ENCODE measurements at regions not wholly inside any gene's neighbourhood (a gene's known extent, or its start where the extent isn't known, plus 50 kb on each side); places are given as distances from the start of the nearest gene placed in this dataset.

DNA sequence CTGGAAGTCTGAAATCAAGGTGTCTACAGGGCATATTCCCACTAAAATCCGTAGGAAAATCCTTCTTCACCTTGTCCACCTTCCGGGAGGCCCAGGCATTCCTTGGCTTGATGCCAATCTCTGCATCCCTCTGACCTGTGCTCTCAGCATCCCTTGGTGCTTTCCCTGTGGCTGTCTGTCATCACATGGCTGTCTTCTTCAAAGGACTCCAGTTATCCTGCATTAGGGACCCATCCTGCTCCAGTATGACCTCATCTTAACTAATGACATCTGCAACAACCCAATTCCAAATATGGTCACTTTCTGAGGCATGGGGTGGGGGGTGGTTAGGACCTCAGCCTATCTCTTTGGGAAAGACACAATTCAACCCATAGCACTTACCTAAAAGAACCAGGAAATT is 423.8 kb downstream of the IRS2 start:
- intact Hi-C loops (cut with micrococcal nuclease) = no loop called here
- TF ChIP-seq CTCF (conservative IDR thresholded peaks at IDR 0.05; ENCODE audit: low read depth, low read length) = no peak
- TF ChIP-seq EZH2 (IDR thresholded peaks at IDR 0.05; ENCODE audit: low read length, unreplicated experiment) = no peak
- no peak for TF ChIP-seq EZH2phosphoT487 (IDR thresholded peaks at IDR 0.05; ENCODE audit: borderline replicate concordance, low read length)
- ChIA-PET POLR2A (ENCODE audit: unreplicated experiment) (no interaction called here), CTCF (no interaction called here)
- Histone ChIP-seq H3K9me2 (replicated peaks; ENCODE audit: low read length) (no peaks in the 10 kb centered on the region), H3K9me3 (ENCODE audit: low read length) (no peaks in the 10 kb centered on the region), H3K4me3 (ENCODE audit: low read length) (no peak overlapping the region), H3K9ac (ENCODE audit: low read length) (no peak overlapping the region), H2AFZ (ENCODE audit: low read length) (no peak overlapping the region), H3K4me2 (ENCODE audit: low read length) (no peak overlapping the region), H3F3A (ENCODE audit: low read length, unreplicated experiment) (no peaks in the 10 kb centered on the region), H3K79me2 (ENCODE audit: low read length) (no peaks in the 10 kb centered on the region), H4K20me1 (ENCODE audit: low read length) (no peaks in the 10 kb centered on the region), H3K36me3 (ENCODE audit: low read depth, low read length) (no peaks in the 10 kb centered on the region), H3K4me1 (ENCODE audit: insufficient read depth, low read length) (no peaks in the 10 kb centered on the region), H3K27me3 (ENCODE audit: low read length) (no peaks in the 10 kb centered on the region), H3K27ac (ENCODE audit: low read length) (no peak overlapping the region)
- no TSS peak for BruUV-seq (replicated peaks)
- DNase-seq (no peak), ATAC-seq (no peak)

GRCh38 chr13:109361562-109362289 is 424.7 kb downstream of the IRS2 start:
- Histone ChIP-seq H3K27me3 (ENCODE audit: low read length) (no peaks in the 10 kb centered on the region), H3K36me3 (ENCODE audit: low read depth, low read length) (no peaks in the 10 kb centered on the region), H3K4me3 (ENCODE audit: low read length) (no peak overlapping the region), H3K9me3 (ENCODE audit: low read length) (no peaks in the 10 kb centered on the region), H3K4me1 (ENCODE audit: insufficient read depth, low read length) (no peaks in the 10 kb centered on the region), H3K27ac (ENCODE audit: low read length) (no peak overlapping the region), H2AFZ (ENCODE audit: low read length) (no peak overlapping the region), H3K79me2 (ENCODE audit: low read length) (no peaks in the 10 kb centered on the region), H3K4me2 (ENCODE audit: low read length) (no peak overlapping the region), H4K20me1 (ENCODE audit: low read length) (no peaks in the 10 kb centered on the region), H3K9ac (ENCODE audit: low read length) (no peak overlapping the region), H3K9me2 (replicated peaks; ENCODE audit: low read length) (no peaks in the 10 kb centered on the region), H3F3A (ENCODE audit: low read length, unreplicated experiment) (no peaks in the 10 kb centered on the region)
- intact Hi-C loops (cut with micrococcal nuclease) = no loop called here
- BruUV-seq (replicated peaks) = no TSS peak
- ChIA-PET POLR2A (ENCODE audit: unreplicated experiment) (no interaction called here), CTCF (no interaction called here)
- ATAC-seq (no peak), DNase-seq (no peak)
- TF ChIP-seq CTCF (conservative IDR thresholded peaks at IDR 0.05; ENCODE audit: low read depth, low read length) (no peak), EZH2 (IDR thresholded peaks at IDR 0.05; ENCODE audit: low read length, unreplicated experiment) (no peak), EZH2phosphoT487 (IDR thresholded peaks at IDR 0.05; ENCODE audit: borderline replicate concordance, low read length) (no peak)

DNA sequence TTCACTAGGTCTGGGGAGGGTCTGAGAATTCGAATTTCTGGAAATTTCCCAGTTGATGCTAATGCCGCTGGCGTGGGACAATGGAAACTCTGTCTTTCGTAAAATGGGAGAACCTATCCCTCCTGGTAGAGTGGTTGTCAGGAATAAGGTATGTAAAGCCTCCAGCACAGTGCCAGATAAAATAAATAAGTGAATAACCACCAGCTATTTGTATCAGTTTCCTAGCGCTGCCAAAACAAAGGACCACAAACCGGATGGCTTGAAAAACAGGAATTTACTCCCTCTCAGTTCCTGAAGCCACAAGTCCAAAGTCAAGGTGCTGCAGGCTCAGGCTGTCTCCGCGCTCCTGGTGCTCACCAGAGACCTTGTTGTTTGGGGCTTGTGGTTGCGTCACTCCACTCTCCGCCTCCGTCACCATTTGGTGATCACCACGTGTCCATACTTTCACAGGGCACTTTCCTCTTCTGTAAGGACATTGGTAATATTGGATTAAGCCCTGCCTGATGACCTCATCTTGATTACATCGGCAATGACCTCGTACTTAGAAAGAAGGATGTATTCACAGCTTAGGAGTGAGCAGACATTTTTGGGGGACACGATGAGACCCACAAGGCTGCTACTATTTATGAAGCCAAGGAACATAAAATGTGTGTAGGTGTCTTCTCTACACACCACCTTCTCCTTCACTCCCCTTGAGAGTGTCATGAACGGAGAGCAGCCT is 428.5 kb downstream of the IRS2 start:
- no peaks in the 10 kb centered on the region for H3K79me2 ChIP-seq (ENCODE audit: low read length)
- CTCF ChIA-PET = no interaction called here
- DNase-seq (no peak), ATAC-seq (no peak)
- no peaks in the 10 kb centered on the region for H3K27me3 ChIP-seq (ENCODE audit: low read length)
- H3K36me3 ChIP-seq (ENCODE audit: low read depth, low read length) = no peaks in the 10 kb centered on the region
- H3F3A ChIP-seq (ENCODE audit: low read length, unreplicated experiment) = no peaks in the 10 kb centered on the region
- no peak overlapping the region for H3K4me2 ChIP-seq (ENCODE audit: low read length)
- no peaks in the 10 kb centered on the region for H4K20me1 ChIP-seq (ENCODE audit: low read length)
- intact Hi-C loops (cut with micrococcal nuclease) = no loop called here
- no peak overlapping the region for H2AFZ ChIP-seq (ENCODE audit: low read length)
- TF ChIP-seq CTCF (conservative IDR thresholded peaks at IDR 0.05; ENCODE audit: low read depth, low read length) (no peak), EZH2phosphoT487 (IDR thresholded peaks at IDR 0.05; ENCODE audit: borderline replicate concordance, low read length) (no peak)
- POLR2A ChIA-PET (ENCODE audit: unreplicated experiment) = no interaction called here
- no peaks in the 10 kb centered on the region for H3K9me2 ChIP-seq (replicated peaks; ENCODE audit: low read length)
- H3K4me1 ChIP-seq (ENCODE audit: insufficient read depth, low read length) = no peaks in the 10 kb centered on the region
- no peaks in the 10 kb centered on the region for H3K9me3 ChIP-seq (ENCODE audit: low read length)
- H3K27ac ChIP-seq (ENCODE audit: low read length) = no peak overlapping the region
- no peak overlapping the region for H3K9ac ChIP-seq (ENCODE audit: low read length)
- no TSS peak for BruUV-seq (replicated peaks)
- H3K4me3 ChIP-seq (ENCODE audit: low read length) = no peak overlapping the region

Data from PC-3 (cell line).